Stimulated activated CD8-positive, alpha-beta memory T cell treated with anti-CD3 and anti-CD28 coated beads, Interleukin-12 subunit alpha, Interleukin-12 subunit beta, amount 100 ng/mL, for 1 hour (primary cell): ENCODE measurements at regions not wholly inside any gene's neighbourhood (a gene's known extent, or its start where the extent isn't known, plus 50 kb on each side); places are given as distances from the start of the nearest gene placed in this dataset.

ENCODE experiments used
- DNase-seq: peaks from one replicate; pipeline ENCODE4 v3.0.0-alpha.2; 2020; ENCODE audit warnings: low read depth

- DNase-seq, result no peak
Observed at GRCh38 chr12:90899456-90900182, 55.4 kb downstream of the CCER1 start.

- DNase-seq, result no peak
Observed at GRCh38 chr12:90897986-90898385, 57.0 kb downstream of the CCER1 start.

GRCh38 chr12:90897316-90897715 lies 57.7 kb downstream of the CCER1 start:
- no peak for DNase-seq

GRCh38 chr12:90896821-90897220 lies 58.2 kb downstream of the CCER1 start:
- DNase-seq, result no peak

- DNase-seq, result no peak
Observed at GRCh38 chr12:90896164-90896563, 58.8 kb downstream of the CCER1 start.

GRCh38 chr12:90888316-90888715 lies 66.7 kb downstream of the CCER1 start:
- no peak for DNase-seq

GRCh38 chr12:90883456-90883855 lies 71.5 kb downstream of the CCER1 start:
- DNase-seq, result no peak

GRCh38 chr12:90871726-90872096 lies 83.3 kb downstream of the CCER1 start:
- no peak for DNase-seq

GRCh38 chr12:90870971-90871725 lies 83.8 kb downstream of the CCER1 start:
- no peak for DNase-seq

- no peak for DNase-seq
Observed at GRCh38 chr12:90868626-90869025, 86.3 kb downstream of the CCER1 start.

- DNase-seq, result no peak
Observed at GRCh38 chr12:90859591-90859990, 95.4 kb downstream of the CCER1 start.

GRCh38 chr12:90858252-90858651 lies 96.7 kb downstream of the CCER1 start:
- DNase-seq, result no peak

- no peak for DNase-seq
Observed at GRCh38 chr12:90855534-90855933, 99.4 kb downstream of the CCER1 start.

- DNase-seq, result no peak
Observed at GRCh38 chr12:90854136-90854689, 100.8 kb downstream of the CCER1 start.

GRCh38 chr12:90851800-90852718 lies 102.9 kb downstream of the CCER1 start:
- DNase-seq, result no peak

- DNase-seq, result no peak
Observed at GRCh38 chr12:90842477-90842876, 112.5 kb downstream of the CCER1 start.

GRCh38 chr12:90841336-90841735 lies 113.6 kb downstream of the CCER1 start:
- no peak for DNase-seq

GRCh38 chr12:90839346-90839745 lies 115.6 kb downstream of the CCER1 start:
- DNase-seq, result no peak

GRCh38 chr12:90836689-90837088 lies 118.3 kb downstream of the CCER1 start:
- DNase-seq, result no peak

- no peak for DNase-seq
Observed at GRCh38 chr12:90833228-90833627, 121.7 kb downstream of the CCER1 start.

- no peak for DNase-seq
Observed at GRCh38 chr12:90832427-90832826, 122.5 kb downstream of the CCER1 start.

GRCh38 chr12:90831712-90832111 lies 123.3 kb downstream of the CCER1 start:
- no peak for DNase-seq
